GM19467 (cell line): ENCODE measurements at regions not wholly inside any gene's neighbourhood (a gene's known extent, or its start where the extent isn't known, plus 50 kb on each side); places are given as distances from the start of the nearest gene placed in this dataset.
"Not testable (repeated sequence)": the region's sequence is repeated elsewhere in the genome, so short reads cannot be mapped to it uniquely, and the experiment has no call there.

Experiments
- ATAC-seq: cut with Tn5 transposase; IDR thresholded peaks from one replicate; pipeline ENCODE4 v1.9.1; 2021; ENCODE audit warnings: mild to moderate bottlenecking, moderate library complexity; ENCODE audit not compliant: unreplicated experiment

DNA sequence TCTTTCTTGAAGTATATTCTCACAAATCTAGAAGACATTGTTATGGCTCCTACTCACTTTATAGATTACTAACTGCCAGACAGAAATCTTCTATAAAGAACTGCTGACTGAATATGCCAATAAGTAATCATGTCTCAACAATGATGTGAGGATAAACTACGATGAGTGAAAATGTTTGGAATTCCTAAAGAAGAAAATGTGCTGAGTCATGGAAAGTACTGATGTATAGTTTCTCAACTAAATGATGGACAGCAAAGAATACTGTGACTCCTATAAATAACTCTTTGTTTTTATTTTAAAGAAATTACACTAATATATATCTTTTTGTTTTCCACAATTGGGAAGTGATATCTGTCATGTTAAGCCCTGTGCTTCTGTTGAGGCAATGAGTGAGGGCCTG lies 232.9 kb downstream of the LNPK start:
- no peak for ATAC-seq

DNA sequence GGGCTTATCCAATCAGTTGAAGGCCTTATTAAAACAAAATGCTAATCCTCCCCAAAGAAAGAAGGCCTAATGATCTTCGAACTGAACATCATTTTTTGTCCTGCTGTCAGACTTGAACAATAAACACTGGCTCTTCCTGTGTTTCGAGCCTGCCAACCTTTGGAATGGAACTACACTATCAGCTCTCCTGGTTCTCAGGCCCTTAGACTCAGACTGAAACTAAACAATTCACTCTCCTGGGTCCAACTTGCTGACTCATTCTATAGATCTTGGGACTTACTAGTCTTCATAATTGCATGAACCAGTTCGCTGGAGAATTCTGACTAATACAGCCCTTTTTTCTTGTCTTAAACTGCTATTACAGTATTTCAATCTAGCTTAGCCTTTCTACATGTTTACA lies 235.2 kb downstream of the LNPK start:
- no peak for ATAC-seq

DNA sequence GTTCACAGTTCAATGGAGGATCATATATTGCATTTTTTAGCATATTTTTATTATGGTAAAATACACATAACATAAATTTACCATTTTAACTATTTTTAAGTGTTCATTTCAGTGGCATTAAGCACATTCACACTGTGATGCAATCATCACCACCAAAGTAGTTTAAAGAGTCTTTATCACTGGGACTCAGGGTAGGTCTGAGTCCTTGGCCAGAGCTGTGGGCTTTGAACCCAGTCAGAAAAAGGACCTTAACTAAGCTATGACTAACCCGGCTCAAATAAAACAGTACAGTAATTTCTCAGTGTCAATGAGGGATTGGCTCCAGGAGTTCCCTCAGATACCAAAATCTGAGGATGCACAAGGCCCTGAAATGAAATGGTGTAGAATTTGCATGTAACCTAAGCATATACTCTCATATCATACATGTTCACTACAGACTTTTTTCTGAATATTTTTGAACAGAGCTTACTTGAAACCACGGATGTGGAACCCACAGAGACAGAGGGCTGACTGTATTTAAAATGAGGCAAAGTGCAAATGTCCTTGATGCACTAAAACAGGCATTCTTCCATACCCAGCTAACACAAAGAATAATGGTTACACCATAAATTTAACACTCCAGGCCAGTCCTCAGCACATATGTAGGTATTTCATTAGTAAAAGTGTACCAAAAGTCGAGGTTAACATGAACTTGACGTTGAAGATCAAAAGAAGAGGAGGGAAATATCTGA lies 246.2 kb downstream of the LNPK start:
- no peak for ATAC-seq

DNA sequence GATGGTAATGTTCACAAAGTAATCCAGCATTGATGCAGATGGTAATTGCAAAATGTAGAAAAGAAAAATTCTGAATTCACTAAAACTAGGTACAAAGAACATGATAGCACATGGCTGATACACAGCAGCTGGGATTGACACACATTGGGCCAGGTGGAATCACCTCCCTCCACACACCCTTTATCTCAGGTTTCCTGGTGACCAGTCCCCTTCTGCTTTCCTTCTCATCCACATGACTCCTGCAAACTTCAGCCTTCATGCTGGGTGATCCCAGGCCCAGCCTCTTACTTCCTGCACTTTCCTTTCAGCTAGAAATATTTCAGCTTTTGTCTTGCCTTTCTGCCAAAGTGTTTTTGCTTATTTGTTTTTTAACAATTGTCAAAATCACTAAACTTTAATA lies 246.9 kb downstream of the LNPK start:
- no peak for ATAC-seq

DNA sequence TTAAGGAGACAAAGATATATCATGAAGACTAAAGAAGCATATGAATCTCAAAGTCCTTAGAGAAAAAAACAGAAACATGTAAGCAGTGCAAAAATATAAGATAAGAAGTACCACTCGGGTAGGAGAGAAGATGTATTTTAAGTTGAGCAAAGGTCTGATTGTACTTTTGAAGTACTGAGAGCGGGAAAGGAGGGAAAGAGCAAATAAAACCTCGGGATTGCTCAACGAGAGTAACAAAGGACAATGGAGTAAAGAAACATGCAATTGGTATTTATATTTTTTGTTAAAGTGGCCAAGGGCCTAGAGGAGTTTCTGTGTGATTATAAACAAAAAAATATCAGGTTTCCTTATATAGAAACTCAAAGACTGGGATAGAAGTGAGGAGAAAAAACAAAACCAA lies 251.9 kb downstream of the LNPK start:
- ATAC-seq = no peak

DNA sequence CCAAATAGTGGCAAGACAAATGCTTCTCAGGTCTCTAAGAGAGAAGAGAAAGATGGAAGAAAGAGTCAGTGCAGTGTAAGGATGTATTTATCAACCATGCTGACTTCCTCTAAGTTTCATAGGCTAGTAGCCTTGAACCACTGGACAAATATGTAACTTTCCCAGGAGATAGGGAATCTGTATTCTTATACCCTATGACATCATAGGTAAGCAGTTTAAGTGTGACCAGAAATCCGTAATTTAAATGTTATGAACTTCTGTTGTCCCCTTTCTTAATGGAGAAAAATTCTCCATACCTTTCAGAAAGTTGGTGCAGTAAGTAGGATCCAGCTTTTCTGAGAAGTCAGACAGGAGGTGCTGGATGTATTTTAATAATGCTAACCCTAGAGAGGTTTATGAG lies 256.2 kb downstream of the LNPK start:
- ATAC-seq = no peak

DNA sequence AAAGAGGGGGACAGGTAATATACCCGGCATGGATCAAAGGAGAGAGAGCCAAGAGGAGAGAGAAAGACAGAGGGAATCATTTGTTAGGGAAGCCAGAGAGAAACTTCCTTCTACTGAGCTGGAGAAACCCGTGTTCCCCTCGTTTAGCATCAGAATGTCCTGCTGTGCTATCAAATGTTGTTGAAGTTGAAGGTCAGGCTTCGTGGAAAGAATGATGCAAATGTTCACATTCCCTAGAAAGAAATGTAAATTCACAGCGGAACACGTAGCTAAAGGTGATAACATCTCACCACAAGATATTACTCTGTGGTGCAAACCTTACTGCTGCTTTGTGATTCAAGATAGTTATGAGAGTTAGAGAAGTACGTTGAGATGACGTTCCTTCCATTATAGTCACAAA lies 258.1 kb downstream of the LNPK start:
- no peak for ATAC-seq

DNA sequence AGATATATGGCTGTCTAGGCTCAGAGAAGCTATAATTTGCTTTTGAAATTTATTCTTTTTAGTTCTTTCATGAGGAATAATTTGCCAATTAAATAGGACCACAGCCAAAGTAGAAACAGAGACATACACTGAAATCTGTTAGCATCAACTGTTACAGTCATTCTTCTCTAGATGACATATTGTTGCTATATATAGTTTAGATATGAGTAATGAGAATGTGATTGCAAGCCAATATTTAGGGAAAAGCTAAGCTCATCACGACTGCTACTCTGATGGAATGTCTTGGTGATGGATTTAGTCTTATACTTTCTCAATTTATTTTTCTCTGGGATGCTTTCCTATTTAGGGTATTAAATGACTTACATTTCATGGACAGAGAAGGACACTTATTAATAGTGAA lies 259.1 kb downstream of the LNPK start:
- ATAC-seq = no peak

DNA sequence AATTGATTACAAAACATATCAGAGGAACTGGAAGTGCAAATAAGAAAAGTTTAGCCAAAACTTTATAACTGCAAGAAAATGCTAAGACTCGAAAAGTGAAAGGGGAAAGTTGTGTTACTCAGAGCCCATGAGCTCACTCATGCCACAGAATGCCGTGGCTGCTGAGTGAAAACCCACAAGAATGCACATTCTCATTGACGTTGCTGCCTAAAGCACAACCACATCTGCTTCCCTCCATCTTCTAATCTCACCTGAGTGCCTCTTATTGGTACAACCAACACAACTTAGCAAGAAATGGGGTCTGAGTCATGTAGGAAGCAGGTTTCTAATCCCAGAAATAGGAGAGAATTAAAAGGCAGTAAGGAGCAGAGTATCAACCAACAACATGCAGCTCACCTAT lies 259.7 kb downstream of the LNPK start:
- ATAC-seq = no peak

DNA sequence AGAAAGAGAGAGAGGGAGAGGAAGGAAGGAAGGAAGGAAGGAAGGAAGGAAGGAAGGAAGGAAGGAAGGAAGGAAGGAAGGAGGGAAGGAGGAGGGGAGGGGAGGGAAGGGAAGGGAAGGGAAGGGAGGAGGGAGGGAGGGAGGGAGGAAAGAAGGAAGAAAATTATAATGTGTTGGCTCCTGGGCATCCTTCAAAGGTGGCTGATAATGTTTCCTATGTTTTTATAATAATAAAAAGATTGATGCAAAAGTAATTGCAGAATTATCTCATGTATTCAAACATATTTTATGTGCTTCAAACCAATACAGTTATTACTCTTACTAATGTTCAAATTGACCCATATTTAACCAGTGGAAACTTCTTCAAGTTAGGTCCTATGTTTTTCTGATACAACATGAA lies 260.9 kb downstream of the LNPK start:
- ATAC-seq = no peak

DNA sequence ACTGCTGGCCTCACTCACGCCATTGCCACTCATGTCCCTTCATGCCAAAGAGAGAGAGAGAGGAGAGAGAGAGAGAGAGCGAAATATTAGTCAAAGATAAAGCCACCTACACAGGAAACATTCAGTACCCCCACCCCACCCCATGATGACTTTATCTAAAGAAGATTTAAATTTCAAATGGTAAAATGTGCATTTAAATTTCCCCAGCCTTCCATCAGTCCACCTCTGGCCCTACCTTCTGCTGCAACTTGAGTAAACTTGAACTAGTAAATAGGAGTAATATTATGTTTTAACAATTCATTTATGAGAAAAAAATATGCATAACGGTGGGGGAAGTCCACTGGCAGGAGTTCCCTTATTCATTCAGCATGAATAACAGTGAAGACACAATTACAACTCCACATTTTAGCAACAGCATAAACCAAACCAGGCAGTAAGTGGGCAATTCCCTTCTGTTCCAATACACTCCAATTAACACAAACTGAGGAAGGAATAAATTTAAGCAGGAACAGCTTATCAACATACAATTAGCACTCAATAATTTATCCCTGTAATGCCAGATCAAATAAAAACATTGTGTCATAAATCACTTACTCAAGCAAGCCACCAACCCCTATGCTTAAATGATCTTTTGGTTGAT lies 264.2 kb downstream of the LNPK start:
- ATAC-seq = no peak

DNA sequence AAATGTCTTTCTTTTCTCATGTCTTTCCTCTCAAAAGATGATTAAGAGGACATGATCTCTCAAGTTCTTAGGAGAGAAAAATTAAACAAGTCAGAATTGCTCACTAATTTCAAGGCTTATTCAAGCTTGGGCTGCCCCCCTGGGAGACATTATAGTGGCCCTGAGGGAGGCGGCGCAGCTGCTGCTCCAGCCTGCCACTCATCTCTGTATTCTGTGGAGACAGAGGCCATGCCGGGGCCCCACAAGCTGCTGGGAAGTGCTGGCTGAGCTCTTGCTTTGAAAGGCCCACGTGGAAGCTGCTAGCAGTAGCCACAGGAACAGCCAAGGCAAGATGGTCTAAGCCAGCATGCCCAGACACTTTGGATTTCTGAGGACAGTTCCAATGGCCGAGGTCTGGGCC lies 267.4 kb downstream of the LNPK start:
- no peak for ATAC-seq

DNA sequence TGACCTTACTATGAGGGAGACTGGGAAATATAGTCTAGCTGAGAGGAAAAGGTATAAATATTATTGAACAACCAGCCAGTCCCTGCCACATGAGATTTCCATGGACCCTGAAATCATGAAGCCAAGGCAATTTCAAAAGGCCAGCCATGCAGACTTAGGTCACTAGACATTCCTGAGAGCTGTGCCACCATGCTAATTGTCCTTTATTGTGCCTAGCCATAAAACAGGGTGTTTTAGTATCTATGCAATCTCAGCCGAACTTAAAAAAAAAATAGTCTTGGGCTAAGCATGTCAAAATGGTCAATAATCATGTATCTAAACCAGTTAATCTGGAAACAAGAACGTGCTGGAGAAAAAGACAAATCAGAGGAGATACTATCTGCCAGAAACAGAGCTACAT lies 269.5 kb downstream of the LNPK start:
- no peak for ATAC-seq

DNA sequence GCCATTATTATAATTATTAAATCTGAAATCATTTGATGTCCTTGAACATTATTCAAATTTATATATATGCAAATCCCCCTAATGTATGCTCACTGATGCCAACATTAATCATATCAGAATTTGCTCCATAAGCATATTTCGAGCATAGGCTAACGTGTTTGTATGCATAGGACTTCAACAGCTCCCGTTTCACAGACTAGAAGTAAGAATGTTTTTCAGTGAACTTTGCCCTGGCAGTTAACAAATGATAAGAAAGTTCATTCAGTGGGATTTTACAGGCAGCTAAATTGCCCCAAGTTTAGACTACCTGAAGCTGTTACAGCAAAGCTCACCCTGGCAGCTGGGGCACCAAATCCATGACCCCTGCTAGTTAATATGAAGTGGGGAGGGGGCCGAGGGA lies 272.0 kb downstream of the LNPK start:
- no peak for ATAC-seq

DNA sequence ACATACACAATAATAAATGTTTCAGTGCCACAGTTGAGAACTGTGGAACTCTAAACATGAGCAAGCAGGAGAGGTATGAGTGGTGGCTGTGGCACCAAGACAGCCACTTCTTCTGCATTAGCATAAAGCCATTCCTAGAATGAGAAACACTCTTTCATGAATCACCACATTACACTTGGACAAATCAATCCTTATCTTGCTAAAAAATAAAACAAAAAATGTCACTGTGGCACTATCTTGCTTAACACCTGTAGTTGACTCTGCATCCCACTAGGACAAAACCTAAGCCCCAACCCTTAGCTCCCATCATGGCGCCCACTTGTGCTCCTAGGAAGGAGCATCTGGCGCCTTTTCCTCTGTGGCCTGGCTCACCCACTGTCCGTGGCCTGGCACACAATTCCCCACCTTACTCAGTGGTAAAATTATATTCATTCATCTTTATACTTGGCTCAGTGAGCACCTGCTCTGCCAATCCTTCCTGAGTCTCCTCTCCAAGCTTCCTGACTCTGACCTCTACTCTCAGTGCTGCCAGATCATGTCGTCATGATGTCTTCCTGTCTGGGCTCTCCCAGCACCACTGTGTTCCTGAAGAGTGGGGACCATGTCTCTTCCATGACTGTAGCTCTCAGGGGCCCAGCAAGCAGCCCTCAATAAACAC lies 272.9 kb downstream of the LNPK start:
- ATAC-seq = no peak

DNA sequence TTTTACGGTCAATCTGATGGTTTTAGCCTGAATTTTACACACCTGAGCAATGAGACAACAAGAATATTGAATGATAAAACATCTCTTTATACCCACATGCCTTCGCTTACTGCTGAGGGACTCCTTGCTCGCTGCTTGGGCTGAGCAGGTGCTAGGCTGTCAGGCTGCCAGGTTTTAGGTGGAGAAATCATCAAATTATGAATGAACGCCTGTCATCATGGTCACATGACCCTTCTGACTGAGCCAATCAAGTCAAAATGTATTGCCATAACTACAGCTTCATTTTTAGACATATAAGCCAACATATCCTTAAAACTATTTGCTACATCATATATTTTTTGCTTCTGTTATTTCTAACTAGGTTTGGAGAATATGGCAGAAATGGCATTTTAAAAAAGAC lies 274.0 kb downstream of the LNPK start:
- ATAC-seq = no peak

DNA sequence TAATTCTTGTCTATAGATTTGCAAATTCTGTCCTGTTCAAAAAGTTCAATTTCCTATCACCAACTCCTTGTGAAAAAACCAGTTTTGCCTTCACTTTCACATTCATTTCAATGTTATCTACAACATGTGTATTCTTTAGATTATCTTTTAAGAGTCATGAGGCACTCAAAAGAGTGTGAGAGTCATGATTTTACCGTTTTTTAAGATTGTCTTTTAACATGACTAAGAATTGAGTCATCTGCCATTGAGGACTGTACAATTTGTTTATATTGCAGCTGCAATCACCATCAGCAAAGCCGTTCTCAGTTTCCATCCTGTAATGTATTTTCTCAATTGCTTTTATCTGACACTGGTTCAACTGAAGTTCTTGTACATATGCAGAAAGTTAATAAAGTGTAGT lies 275.8 kb downstream of the LNPK start:
- no peak for ATAC-seq

DNA sequence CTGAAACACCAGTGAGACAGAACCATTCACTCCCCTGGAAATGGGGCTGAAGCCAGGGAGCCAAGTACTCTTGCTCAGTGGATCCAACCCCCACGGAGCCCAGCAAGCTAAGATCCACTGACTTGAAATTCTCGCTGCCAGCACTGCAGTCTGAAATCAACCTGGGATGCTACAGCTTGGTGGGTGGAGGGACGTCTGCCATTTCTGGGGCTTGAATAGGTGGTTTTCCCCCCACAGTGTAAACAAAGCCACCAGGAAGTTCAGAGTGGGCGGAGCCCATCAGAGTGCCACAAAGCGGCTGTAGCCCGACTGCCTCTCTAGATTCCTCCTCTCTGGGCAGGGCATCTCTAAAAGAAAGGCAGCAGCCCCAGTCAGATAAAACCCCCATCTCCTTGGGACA lies 292.8 kb downstream of the LNPK start:
- no peak for ATAC-seq

DNA sequence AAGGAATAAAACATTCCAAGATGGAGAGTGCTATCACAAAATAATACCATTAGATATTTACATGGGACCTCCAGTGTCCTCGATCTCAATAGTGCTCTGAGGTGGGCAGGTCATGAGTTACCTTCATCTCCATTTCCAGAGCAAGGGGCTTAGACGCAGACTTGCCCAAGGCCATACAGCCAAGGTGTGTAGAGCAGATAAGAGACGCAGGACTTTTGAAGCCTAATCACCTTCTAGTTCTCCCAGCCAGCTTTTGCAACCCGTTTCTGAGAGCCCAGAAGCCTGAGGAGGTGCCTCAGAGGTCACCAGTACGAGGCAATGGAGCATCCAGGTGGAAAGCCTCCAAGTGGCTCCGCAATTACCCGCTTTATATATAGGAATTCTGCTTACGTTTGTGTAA lies 294.7 kb downstream of the LNPK start:
- no peak for ATAC-seq

DNA sequence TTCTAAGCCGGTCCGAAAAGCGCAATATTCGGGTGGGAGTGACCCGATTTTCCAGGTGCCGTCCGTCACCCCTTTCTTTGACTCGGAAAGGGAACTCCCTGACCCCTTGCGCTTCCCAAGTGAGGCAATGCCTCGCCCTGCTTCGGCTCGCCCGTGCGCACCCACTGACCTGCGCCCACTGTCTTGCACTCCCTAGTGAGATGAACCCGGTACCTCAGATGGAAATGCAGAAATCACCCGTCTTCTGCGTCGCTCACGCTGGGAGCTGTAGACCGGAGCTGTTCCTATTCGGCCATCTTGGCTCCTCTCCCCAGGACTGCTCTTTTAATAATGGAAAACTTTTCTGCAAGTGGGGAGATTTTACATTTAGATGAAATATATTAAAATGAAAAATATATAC lies 297.5 kb downstream of the LNPK start:
- ATAC-seq = not testable (repeated sequence)

DNA sequence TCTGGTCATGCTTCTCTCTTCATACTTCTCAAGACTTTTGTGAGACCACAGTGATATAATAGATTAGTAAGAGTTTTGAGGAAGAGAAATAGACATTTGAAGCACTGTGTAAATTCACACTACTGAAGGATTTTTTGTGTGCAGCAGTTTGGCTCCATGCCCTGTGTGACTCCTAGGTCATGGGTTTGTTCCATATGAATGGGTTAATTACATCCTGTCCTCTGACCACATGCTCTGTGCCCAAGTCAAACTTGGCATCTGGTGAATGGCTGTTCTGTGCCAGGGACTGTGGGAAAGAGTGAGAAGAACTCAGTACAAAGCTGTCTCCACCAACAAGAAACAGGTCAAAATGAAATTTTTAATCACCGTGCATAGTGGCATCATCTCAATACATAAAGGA lies 304.0 kb downstream of the LNPK start:
- ATAC-seq = no peak

DNA sequence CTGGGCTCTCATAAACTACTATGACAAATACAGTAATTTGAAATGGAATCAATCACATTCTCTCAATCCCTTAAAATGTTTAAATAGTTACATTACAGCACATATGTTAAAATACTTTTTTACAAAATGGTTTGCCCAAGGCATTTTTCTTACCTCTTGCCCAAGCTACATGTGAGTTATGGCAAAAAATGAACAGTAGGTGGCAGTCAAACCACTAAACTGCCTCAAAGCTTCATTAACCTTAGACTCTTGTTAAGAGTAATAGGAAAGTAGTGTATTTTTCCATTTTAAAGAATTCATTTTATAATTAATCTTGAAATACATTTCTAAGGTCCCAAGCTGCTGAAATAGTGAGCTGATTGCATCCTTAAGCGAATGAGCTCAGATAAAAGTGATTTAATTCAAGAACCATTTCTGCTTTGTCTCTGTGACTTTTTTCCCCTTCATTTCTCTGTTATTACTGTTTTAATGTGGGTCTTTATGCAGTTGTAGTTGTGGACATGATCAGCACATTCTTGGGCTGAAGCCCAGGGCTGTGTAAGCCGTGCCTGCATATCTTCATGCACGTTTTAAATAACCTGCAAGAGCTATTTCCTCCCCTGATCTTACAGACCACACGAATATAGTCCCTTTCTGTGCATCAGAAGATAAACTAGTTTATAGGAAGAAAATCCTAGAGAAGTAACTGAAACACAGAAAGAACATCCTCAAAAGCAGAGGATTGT lies 311.8 kb downstream of the LNPK start:
- peak; percentile 71 for ATAC-seq
